ENCODE measurements at regions not wholly inside any gene's neighbourhood (a gene's known extent, or its start where the extent isn't known, plus 50 kb on each side); places are given as distances from the start of the nearest gene placed in this dataset.

- no TSS peak for BruUV-seq (replicated peaks)
- CTCF ChIA-PET (ENCODE audit: low intra/inter-chr PET ratio) = no interaction called here
- in situ Hi-C loops (cut with MboI) = no loop called here
Measured at GRCh38 chr4:20554134-20554533, 146.1 kb upstream of the PACRGL start.

GRCh38 chr4:20565075-20565721 is 135.1 kb upstream of the PACRGL start:
- Histone ChIP-seq H3K4me2 (ENCODE audit: insufficient read depth, low read length) (no peak overlapping the region), H3K36me3 (ENCODE audit: control insufficient read depth, insufficient read depth, low read length) (no peaks in the 10 kb centered on the region), H3K27me3 (ENCODE audit: control insufficient read depth in 2 of 2, insufficient read depth in 2 of 2, low read length in 2 of 2) (no peaks in the 10 kb centered on the region), H4K20me1 (replicated peaks; ENCODE audit: control insufficient read depth, insufficient read depth, low read length) (no peaks in the 10 kb centered on the region), H3K9me3 (replicated peaks; ENCODE audit: control insufficient read depth, insufficient read depth, low read depth, low read length) (no peaks in the 10 kb centered on the region), H3K4me1 (replicated peaks in 1 of 2; ENCODE audit: control insufficient read depth in 2 of 2, insufficient read depth in 2 of 2, low read length in 2 of 2) (no peaks in the 10 kb centered on the region), H2AFZ (ENCODE audit: low read depth, low read length) (no peak overlapping the region), H3K9me1 (ENCODE audit: control insufficient read depth, insufficient read depth, low read length) (no peaks in the 10 kb centered on the region), H3K9ac (ENCODE audit: insufficient read depth in 1 of 2, low read depth in 2 of 2, low read length in 2 of 2) (no peak overlapping the region), H3K27ac (ENCODE audit: extremely low read depth, low read depth, low read length) (no peak overlapping the region), H3K79me2 (ENCODE audit: control insufficient read depth, insufficient read depth, low read length) (no peaks in the 10 kb centered on the region), H3K4me3 (no peak overlapping the region)
- WGBS (ENCODE audit: insufficient coverage, low coverage, missing lambda C conversion rate) = 13% methylated on average over 7 of the region's 7 CpGs
- ChIA-PET CTCF (ENCODE audit: low intra/inter-chr PET ratio) (no interaction called here), POLR2A (no interaction called here)
- FAIRE-seq = no peak
- ATAC-seq = no peak
- intact Hi-C loops (cut with micrococcal nuclease) = no loop called here
- no peak for DNase-seq (ENCODE audit: extremely low read depth in 1 of 4, low spot score in 3 of 4)
- in situ Hi-C loops (cut with MboI) = loop anchor here (10.0 kb wide), 1 partner anchor 90 kb away; no protein-coding TSS in a partner anchor
- BruUV-seq (replicated peaks) = no TSS peak
- TF ChIP-seq MTA2 (IDR thresholded peaks at IDR 0.05; ENCODE audit: low read depth) (no peak), ZNF75A (CRISPR knock-in tag; IDR thresholded peaks at IDR 0.05) (no peak), ZBTB33 (CRISPR knock-in tag; IDR thresholded peaks at IDR 0.05) (no peak), SPI1 (IDR thresholded peaks at IDR 0.05; ENCODE audit: borderline replicate concordance, low read depth, low read length) (no peak), KLF13 (tag; IDR thresholded peaks at IDR 0.05; ENCODE audit: borderline replicate concordance, low read depth) (no peak), MTA3 (IDR thresholded peaks at IDR 0.05; ENCODE audit: borderline replicate concordance) (no peak), ZNF436 (CRISPR knock-in tag; IDR thresholded peaks at IDR 0.05) (no peak), RFX5 (IDR thresholded peaks at IDR 0.05; ENCODE audit: low read depth, low read length) (no peak), RHOXF2B (CRISPR knock-in tag; conservative IDR thresholded peaks at IDR 0.05) (no peak), EHMT2 (IDR thresholded peaks at IDR 0.05) (no peak), SIN3A (IDR thresholded peaks at IDR 0.05; ENCODE audit: borderline replicate concordance in 2 of 2, control insufficient read depth in 1 of 2, low read depth in 2 of 2, low read length in 2 of 2) (no peak), RNF2 (IDR thresholded peaks at IDR 0.05) (no peak), ATF1 (CRISPR knock-in tag; IDR thresholded peaks at IDR 0.05) (no peak), ATF1 (tag; IDR thresholded peaks at IDR 0.05) (no peak), ZNF253 (CRISPR knock-in tag; conservative IDR thresholded peaks at IDR 0.05) (no peak), RB1 (IDR thresholded peaks at IDR 0.05; ENCODE audit: low read depth) (no peak), SMARCB1 (IDR thresholded peaks at IDR 0.05; ENCODE audit: insufficient read length, low read depth) (no peak)

More at GRCh38 chr4:20554134-20554533, 146.1 kb upstream of the PACRGL start:
- intact Hi-C loops (cut with micrococcal nuclease) = no loop called here
- Histone ChIP-seq H3K9me1 (ENCODE audit: control insufficient read depth, insufficient read depth, low read length) (no peaks in the 10 kb centered on the region), H4K20me1 (replicated peaks; ENCODE audit: control insufficient read depth, insufficient read depth, low read length) (no peaks in the 10 kb centered on the region), H3K4me3 (no peak overlapping the region), H3K9ac (ENCODE audit: insufficient read depth in 1 of 2, low read depth in 2 of 2, low read length in 2 of 2) (no peak overlapping the region), H3K9me3 (replicated peaks; ENCODE audit: control insufficient read depth, insufficient read depth, low read depth, low read length) (no peaks in the 10 kb centered on the region), H3K27me3 (ENCODE audit: control insufficient read depth in 2 of 2, insufficient read depth in 2 of 2, low read length in 2 of 2) (no peaks in the 10 kb centered on the region), H3K27ac (ENCODE audit: extremely low read depth, low read depth, low read length) (no peak overlapping the region), H2AFZ (ENCODE audit: low read depth, low read length) (no peak overlapping the region), H3K36me3 (ENCODE audit: control insufficient read depth, insufficient read depth, low read length) (0 out of 3 replicates have a peak, but pooled peaks cover 3% of the 10 kb centered on the region), H3K4me2 (ENCODE audit: insufficient read depth, low read length) (no peak overlapping the region), H3K79me2 (ENCODE audit: control insufficient read depth, insufficient read depth, low read length) (no peaks in the 10 kb centered on the region), H3K4me1 (replicated peaks in 1 of 2; ENCODE audit: control insufficient read depth in 2 of 2, insufficient read depth in 2 of 2, low read length in 2 of 2) (no peaks in the 10 kb centered on the region)
- no peak for DNase-seq (ENCODE audit: extremely low read depth in 1 of 4, low spot score in 3 of 4)
- FAIRE-seq = no peak
- WGBS (ENCODE audit: insufficient coverage, low coverage, missing lambda C conversion rate) = 16% methylated on average over 2 of the region's 2 CpGs
- POLR2A ChIA-PET = no interaction called here
- ATAC-seq = no peak
- TF ChIP-seq ZNF431 (CRISPR knock-in tag; IDR thresholded peaks at IDR 0.05) = no peak
